GM18907 (cell line): ENCODE measurements at regions not wholly inside any gene's neighbourhood (a gene's known extent, or its start where the extent isn't known, plus 50 kb on each side); places are given as distances from the start of the nearest gene placed in this dataset.

Source experiments
- ATAC-seq: cut with Tn5 transposase; IDR thresholded peaks from one replicate; pipeline ENCODE4 v1.9.1; 2021; ENCODE audit warnings: mild to moderate bottlenecking, moderate library complexity; ENCODE audit not compliant: unreplicated experiment

GRCh38 chr11:45366619-45367190 is 80.6 kb upstream of the SYT13 start:
- no peak for ATAC-seq

GRCh38 chr11:45365961-45366618 is 79.9 kb upstream of the SYT13 start:
- ATAC-seq = no peak

GRCh38 chr11:45362636-45363035 is 76.5 kb upstream of the SYT13 start:
- ATAC-seq = no peak

DNA sequence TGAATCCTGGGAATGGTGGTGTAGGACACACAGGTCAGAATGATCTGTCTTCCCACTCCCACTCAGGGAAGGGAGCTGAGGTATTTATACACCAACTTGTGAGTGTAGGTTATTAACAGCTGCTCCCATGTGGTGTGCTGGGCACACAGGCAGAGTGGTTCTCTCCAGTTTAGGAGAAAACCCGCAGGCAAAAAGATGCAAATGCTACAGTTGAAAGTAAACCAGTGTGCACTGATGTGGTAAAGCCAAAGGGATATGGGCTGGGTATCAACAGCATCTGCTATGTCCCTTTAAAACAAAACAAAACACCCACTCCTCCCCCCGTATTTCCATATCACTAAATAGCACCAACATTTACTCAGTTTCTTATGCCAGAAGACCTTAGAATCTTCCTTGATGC is 75.4 kb upstream of the SYT13 start:
- no peak for ATAC-seq

- ATAC-seq = no peak
Measured at GRCh38 chr11:45355706-45356041, 69.5 kb upstream of the SYT13 start.

- peak; percentile 98 for ATAC-seq
Measured at GRCh38 chr11:45354976-45355705, 69.0 kb upstream of the SYT13 start.

DNA sequence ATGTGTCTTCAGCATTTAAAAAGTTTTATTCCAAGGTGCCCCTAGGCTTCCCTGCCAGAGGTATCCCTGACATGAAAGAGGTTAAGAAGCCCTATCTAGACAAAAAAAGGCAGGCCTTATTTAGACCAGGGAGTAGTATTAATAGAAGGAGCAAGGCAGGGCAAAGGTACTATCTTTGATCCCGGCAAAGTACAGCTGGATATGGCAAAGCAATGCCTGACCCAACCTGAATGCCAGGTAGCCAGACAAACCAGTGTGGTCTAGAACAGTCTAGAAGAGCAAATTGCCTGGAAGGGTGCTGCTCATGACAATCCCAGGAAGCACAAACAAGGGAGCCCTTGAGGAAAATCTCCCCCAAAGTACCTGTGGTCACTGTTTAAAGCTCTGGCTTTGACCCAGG is 62.6 kb upstream of the SYT13 start:
- ATAC-seq = no peak

GRCh38 chr11:45347348-45348082 is 61.4 kb upstream of the SYT13 start:
- no peak for ATAC-seq

DNA sequence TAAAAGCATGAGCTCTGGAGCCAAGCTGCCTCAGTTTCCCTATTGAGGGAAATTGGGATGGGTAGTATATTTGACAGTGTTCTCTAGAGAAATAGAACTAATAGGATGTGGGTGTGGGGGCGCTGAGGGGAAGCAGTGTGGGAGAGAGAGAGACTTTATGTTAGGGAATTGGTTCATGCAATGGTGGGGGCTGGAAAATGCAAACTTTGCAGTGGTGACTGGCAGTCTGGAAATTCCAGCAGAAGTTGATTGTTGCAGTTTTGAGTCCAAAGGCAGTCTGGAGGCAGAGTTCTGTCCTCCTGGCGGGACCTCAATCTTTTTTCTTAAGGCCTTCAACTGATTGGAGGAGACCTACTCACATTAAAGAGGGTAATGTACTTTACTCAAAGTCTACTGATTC is 59.4 kb upstream of the SYT13 start:
- ATAC-seq = no peak

DNA sequence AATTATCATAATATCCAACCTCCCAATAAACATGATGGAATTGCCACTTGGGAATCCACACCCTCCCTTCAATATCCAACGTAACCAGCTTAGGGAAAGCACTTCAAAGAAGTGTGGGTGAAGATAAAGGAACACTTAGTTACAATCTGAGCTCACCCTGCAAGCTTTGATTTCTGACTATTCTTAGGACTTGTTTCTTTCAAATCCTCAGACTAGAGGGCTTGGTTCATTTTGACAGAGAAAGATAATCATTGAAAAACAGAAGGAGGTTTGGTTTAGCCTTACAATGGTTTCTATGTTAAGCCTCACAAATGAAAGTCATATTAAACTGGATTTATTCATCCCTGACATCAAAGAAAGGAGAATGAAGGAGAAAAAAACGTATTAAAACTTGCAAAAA is 57.9 kb upstream of the SYT13 start:
- ATAC-seq = no peak

- no peak for ATAC-seq
Measured at GRCh38 chr11:45343444-45343843, 57.3 kb upstream of the SYT13 start.

GRCh38 chr11:45341372-45341771 is 55.2 kb upstream of the SYT13 start:
- ATAC-seq = no peak

- ATAC-seq = peak; percentile 95
Measured at GRCh38 chr11:45339729-45340519, 53.8 kb upstream of the SYT13 start.

GRCh38 chr11:45337583-45338360 is 51.6 kb upstream of the SYT13 start:
- no peak for ATAC-seq

GRCh38 chr11:45336136-45336535 is 50.0 kb upstream of the SYT13 start:
- ATAC-seq = no peak
